HG02943 (cell line): ENCODE measurements at regions not wholly inside any gene's neighbourhood (a gene's known extent, or its start where the extent isn't known, plus 50 kb on each side); places are given as distances from the start of the nearest gene placed in this dataset.
"Not testable (repeated sequence)": the region's sequence is repeated elsewhere in the genome, so short reads cannot be mapped to it uniquely, and the experiment has no call there.

Experiments
- ATAC-seq: cut with Tn5 transposase; IDR thresholded peaks from one replicate; pipeline ENCODE4 v1.9.1; 2021; ENCODE audit warnings: mild to moderate bottlenecking, low read depth, moderate library complexity; ENCODE audit not compliant: unreplicated experiment

DNA sequence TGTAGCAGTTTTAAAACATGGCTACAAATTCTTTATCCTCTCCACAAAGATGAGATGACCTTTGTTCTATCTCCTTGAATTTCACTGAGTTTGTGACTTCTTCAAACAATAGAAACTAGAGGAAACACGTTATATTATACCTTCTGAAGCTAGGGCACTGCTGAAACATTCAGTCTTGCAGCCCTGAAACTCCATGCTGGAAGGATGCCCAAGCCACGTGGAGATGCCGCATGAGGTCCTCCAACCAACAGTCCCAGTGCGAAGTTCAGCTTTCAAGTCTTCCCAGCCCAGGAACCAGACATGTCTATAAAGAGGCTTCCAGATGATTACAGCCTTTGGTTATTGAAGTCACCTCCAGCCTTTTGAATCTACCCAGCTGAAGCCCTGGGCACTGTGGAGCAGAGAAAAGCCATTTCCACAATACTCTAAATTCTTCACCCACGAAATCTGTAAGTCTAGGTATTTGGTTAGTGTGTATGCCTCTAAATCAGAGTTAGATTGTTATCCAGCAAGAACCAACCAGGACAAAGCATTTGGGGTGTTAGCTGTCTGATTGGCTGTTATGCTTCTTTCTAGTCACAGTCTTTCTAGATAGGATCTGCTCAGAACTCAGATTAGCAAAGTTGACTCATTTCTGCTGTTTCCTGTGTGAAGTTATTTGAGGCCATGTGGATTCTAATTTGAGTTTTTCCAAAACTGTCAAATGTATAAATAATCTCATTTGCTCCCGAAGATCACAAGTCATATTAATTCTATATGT, 186.5 kb upstream of the TMEM72 start:
- no peak for ATAC-seq

DNA sequence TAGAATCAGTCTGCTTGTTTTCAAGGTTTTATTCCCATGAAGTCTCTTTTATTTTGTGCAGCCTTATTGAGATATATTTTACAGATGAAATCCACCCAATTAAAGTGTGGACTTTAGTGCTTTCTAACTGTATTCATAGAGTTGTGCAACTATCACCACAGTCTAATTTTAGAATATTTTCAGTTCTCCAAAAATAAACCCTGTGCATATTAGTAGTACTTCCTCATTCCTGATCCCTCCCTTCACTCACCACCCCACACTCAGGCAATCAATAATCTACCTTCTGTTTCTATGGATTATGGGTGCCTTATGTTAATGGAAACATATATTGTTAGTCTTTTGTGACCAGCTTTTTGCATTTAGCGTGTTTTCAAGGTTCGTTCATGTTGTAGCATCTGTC, 185.7 kb upstream of the TMEM72 start:
- peak; percentile 67 for ATAC-seq

DNA sequence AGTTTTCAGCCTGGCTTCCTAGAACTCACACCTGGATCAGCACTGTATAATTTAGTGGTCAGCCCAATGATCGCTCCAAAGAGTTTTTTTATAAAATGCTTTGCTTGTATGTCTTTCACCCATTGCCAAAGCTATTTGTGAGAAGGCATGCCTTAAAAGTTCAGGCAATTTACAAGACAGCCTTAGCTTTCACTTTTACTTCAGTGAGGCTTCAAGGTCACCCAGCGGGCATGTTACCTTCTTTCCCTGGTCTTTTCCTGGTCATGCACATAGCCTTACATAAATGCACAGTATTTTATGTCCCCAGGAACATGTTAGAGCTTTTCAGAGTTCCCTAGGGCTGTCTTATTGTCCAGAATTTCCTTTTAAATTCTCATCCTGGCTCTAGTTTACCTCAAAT, 179.9 kb upstream of the TMEM72 start:
- ATAC-seq: no peak

DNA sequence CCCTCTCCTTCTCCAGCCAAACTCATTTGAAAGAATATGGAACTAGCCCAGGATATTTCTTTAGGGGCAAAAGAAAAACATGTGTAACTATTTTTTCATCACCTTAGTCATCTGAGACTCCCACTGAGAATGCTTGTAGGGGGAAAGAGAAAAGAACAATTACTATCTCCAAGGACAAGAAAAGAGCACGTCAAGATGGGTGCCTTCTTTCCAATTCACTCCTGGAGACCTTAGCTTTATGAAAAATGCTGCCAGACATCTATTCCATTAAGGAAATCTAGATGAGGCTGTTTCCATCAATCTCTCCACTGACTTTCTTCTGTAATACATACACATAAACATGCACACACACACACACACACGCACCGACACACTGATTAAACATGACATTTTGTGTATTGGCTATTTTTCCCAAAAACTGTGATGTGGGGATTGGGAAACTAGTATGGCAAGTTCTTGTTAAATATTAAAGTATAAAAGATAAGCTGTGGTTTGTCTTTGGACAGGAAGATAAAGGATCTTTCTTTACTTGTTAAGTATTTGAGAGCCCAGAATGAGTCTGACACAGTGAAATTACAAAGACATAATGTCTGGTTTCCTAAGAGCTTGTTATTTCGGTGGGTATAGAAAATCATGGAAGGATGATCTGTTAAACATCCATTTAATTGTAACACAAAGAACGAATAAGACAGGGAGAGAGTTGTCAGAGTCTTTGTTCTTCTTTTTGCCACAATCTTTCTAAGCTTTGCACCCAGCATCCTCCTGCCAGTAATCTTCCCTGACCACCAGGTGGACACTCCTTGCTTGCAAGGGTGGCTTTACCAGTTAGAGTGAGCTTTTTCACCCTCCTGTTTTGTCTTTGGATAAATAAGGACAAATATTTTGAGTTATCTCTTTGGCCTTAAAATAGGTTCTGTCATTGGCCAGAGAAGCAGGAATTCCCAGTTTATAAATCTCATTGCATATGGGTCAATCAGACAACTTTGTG, 177.3 kb upstream of the TMEM72 start:
- ATAC-seq: no peak

DNA sequence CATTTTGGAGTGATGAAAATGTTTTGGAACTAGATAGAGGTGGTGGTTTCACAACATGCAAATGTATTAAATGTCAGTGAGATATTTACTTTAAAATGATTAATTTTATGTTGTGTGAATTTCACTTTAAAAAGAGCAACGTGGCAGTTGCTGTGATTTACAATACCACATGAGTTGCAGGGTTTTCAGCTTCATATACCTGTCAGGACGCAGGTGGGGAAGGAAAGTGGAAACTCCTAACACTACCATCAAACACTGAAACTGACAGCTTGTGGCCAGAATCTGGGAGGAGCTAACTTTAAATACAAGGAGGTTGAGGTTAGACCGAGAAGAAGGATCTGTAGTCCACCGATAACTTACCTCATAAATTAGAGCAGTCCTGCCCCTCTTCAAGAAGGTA, 168.9 kb upstream of the TMEM72 start:
- ATAC-seq: no peak

DNA sequence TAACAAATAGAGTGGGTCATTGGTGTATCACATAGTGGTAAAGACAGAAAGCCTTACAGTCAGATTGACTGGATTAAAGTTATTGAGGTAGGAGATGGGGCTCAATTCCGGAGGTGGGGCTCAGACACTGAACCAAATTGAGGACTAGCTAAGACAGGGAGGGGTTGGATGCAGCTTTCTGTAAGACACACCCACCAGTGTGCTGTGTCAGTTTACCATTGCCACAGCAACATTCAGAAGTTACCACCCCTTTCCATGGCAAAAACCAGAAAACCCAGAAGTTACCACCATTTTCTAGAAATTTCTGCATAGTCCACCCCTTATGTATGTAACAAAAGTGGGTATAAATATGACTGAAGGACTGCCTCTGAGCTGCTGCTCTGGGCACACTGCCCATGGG, 167.6 kb upstream of the TMEM72 start:
- no peak for ATAC-seq

DNA sequence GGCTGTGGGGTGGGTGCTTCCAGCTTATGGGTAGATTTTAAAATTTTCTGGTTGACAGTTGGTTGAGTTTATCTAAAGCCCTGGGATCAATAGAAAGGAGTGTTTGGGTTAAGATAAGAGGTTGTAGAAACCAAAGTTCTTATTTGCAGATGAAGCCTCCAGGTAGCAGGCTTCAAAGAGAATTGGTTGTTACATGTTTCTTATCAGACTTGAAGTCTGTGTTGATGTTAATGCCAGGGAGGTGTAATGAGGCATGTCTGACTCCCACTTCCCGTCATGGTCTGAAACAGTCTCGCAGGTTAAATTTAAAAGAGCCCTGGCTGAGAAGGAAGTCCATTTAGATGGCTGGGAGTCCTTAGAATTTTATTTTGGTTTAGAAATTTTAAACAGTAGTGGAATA, 165.2 kb upstream of the TMEM72 start:
- no peak for ATAC-seq

DNA sequence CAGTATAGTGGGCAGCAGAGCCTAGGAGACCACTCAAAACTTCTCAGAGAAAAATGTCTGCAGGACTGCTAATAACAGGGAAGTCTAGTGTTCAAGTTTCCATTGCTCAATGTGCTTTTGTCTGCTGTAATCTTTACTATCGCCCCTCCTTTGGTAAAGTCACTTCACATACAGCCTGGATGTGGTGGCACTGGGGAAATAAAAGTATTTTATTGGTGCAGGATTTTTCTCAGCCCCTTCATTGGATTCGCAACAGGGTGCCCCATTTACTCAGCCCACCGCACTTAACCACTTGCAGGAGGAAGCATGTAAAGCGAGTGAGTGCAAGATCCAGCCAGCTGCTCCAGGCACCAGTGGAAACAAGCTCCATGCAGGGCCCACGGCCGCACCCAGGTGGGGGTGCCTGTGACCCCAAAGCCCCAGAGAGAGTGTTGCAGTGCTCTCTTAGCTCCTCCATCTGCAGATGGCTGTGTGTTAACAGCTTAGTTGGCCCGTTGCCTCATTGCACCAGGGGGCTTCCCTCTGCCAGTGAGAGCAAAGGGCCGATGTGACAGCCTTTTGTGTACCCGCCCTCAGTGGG, 163.5 kb upstream of the TMEM72 start:
- no peak for ATAC-seq

DNA sequence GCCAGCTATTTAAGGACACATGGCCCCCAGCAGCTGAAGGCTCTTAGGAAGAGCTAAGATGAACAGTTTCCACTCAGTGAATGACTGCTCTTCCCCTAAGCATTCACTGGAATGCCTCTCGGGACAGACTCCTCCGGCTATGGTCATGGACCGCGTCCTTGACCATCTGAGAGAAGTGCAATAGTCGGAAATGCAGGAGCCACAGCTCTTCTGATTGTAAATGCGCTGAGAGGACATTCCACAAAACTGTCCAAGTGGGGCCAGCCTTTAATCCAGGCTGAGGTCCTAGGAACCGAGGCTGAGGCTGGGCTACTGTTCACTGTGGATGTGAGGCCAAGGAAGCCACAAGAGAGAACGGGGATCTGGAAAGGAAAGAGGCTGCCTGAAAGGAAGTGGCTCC, 162.0 kb upstream of the TMEM72 start:
- no peak for ATAC-seq

DNA sequence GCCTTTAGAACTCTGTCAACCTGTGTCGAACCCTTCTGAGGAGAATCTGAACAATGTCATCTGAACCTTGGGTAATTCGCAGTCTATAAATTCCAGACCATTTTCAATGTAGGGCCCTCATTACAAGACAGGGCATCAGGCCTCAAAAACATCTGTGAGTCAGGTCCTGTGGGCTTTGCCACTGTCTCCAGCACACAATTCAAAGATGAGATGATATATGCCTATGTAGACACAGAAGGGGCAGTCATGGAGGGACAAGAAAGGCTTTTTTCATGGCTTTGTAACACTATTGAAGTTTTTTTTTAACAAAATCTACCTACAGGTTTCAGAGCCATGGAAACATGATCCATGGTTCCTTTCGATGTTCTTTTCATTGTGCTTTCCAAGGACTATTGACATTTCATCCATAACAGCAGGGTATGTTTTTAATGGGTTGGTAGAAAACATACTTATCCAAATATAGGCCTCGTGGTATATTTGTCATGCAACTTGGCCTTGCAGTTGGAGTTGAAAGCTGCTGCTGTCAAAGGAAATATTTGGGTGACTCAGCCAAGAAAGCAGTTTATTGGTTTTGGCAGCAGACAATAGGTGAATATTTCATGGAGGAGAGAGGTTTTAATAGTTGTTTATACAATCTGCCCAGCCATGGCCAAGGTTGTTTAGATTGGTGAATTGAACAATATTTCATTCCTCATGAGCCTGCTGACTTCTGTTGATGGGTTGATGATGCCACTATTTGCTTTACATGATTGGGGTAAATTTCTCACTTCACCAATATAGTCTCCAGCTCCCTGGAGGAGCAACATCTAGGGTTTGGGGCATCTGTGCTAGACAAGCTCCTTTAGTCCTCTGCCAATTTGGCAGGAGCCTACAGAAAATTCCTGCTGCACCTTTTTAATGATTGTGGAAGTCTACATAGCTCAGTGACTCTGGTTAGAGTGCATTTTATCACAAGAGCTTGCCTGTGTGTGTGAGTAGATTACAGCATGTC, 158.4 kb upstream of the TMEM72 start:
- ATAC-seq: no peak

DNA sequence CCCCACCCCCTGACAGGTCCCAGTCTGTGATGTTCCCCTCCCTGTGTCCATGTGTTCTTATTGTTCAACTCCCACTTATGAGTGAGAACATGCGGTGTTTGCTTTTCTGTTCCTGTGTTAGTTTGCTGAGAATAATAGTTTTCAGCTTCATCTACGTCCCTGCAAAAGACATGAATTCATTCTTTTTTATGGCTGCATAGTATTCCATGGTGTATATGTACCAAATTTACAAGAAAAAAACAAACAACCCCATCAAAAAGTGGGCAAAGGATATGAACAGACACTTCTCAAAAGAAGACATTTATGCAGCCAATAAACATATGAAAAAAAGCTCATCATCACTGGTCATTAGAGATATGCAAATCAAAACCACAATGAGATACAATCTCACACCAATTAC, 156.8 kb upstream of the TMEM72 start:
- not testable (repeated sequence) for ATAC-seq

DNA sequence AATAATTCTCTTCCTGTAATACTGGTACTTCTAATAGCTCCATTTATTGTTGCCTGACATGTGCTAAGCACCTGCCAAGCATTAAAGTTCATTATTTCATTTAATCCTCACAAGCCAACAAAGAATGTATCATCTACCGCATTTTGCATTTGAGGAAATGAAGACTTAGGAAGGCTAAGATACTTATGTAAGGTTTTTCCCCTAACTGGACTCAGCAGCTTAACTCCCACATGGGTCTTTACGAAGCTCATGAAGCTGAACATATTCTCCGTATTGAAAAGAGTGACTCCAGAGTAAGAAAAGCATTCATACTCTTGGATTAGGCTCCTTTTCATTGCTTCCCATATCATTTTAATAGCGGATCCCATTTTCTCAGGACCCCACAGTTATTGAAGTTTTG, 155.7 kb upstream of the TMEM72 start:
- ATAC-seq: no peak

DNA sequence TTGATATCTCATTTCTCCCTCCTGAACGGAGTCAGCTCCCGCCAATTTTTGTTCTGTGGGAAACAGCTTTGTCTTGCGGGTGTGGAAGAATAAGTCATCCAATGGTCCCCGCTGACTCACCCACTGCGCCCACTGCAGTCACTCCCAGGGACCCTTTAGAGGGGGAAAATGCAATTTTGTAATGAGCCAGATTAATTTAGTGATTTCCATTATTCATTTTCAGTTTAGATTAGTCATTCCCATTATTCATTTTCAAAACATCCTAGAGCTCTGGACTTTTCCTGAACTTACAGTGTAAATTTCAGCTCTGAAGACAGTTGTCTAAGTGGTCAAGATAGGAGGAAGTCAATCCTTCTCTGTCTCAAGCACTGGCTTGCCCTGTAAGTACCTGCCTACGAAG, 154.9 kb upstream of the TMEM72 start:
- ATAC-seq: no peak

DNA sequence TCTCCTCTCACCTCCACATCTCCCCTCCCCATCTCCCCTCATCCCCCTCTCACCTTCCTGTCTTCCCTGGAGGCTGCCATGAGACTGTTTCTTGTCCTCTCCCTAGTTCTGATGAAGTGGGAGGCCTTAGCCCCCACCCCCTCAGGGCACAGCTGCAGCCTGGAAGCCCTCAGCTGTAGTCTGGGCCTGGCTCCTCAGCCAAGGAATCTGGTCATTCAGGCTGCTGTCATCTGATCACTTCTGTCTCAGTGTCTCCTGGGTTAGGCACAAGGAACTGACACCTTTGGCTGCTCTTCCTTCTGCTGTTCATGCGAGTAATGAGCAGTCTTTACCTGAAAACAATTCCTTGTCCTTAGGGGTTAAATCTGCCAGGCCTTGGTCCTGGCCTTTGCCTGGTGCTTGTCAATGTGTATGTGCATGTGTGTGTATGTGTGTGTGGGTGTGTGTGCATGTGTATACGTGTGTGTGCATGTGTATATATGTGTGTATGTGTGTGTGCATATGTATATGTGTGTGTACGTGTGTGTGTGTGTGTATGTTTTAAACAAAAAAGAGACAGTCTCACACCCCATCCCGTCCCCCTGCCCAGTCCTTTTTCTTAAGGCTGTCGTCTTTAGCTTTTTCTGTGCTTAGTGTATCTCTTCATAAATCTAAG, 153.5 kb upstream of the TMEM72 start:
- no peak for ATAC-seq

DNA sequence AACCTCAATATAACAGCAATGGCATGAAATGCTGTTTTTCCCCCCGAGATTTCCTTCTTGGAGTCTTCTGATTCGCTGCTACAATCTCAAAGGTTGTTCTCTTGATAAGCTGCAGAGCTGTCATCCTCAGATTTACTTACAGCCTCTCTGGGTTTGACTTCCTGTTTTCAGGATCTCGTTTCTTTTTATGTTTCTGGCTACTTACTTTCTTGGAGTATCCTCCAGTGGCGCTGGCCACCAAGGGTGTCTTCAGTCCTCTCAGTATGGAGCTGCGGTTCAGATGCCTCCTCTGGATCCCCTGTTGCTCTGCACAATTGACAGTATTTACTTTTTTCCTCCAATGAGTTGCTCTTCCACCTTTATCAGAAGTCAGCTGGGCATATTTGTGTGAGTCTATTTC, 152.0 kb upstream of the TMEM72 start:
- no peak for ATAC-seq

DNA sequence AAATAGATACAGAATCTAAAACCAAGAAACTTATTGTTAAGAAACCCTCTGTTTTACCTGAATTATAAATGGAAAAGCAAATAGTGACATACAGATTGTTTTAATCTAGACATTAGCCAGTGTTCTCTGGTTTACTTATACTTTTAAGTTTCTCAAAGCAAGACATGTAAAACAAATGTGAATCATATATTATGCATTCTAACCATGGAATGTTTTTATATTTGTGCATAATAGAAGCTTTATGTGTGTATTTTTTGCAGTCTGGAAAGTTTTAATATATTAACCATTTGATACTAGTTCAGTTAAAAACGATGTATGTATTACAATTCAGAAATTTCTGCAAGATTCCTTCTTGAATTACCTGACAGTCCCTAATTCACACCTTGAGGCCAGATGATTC, 150.6 kb upstream of the TMEM72 start:
- no peak for ATAC-seq

DNA sequence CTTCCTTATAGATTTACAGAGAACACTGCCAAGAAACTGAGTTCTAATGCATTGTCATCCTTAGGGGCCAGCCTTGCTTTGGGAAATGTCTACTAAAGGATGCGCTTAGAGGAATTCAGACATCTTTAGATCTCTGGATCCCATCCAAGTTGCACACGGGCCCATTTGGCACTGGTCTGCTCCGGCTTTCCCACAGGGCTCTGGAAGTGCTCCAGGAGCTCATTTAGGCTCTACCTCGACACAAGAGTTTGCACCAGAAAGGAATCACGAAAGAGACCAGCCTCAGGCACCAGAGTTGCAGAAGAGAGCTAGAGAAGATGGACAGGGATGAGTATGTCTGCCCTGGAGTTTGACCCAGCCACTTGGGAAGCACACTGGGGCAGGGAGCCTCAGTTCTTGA, 150.1 kb upstream of the TMEM72 start:
- no peak for ATAC-seq

DNA sequence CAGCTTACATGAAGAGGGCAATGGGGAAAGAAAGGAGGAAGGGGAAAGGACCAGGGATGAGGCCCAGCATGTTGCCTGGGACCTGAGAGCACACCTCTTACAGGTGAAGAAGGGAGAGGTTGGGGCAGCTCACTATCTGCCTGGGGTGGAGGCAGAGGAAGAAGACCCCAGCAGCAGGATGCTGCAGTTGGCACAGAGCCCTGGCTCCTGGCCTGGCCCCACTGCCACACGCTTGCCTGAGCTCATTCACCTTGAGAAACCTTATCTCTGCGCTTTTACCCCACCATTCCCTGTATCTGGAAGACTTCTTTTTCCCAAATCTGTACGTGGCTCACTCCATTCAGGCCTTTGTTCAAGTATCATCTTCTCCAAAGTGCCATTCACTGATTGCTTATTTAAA, 147.8 kb upstream of the TMEM72 start:
- ATAC-seq: no peak

DNA sequence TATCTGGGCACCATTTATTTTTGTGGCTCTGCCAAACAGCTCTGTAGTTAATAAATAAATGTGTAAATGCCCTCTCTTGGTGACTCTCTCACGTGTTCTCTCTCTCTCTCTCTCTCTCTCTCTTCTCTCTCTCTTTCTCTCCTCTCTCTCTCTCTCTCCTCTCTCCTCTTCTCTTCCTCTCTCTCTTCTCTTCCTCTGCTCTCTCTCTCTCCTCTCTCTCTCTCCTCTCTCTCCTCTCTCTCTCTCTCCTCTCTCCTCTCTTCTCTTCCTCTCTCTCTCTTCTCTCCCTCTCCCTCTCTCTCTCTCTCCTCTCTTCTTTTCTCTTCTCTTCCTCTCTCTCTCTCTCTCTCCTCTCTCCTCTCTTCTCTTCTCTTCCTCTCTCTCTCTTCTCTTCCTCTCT, 145.8 kb upstream of the TMEM72 start:
- no peak for ATAC-seq

DNA sequence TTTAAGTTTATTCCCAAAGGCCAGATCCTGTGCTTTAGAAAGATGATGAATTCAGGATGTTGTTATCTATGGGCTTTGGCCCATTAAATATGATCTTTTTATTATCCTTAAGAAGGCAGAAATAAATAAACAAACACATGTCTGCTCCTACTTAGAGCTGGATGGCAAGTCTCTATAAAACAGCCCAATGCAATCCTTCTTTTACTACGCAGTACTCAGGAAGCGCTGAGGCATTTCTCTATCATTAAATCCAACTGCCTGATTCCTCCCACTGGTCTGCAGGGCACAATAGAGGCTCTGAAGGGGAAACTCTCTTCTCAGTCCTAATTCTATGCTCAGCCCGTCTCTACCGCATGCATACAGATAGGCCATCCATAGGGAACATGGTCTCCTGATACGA, 144.5 kb upstream of the TMEM72 start:
- ATAC-seq: no peak
